NB4 (cell line): ENCODE measurements at regions not wholly inside any gene's neighbourhood (a gene's known extent, or its start where the extent isn't known, plus 50 kb on each side); places are given as distances from the start of the nearest gene placed in this dataset.

Experiments used
- DNase-seq: peaks from one replicate; pipeline ENCODE4 v3.0.0; 2010; ENCODE audit warnings: low read depth
- H3K4me3 ChIP-seq: one replicate; pipeline ENCODE4 v1.5.1; 2011; ENCODE audit warnings: mild to moderate bottlenecking, low read depth, low read length, moderate library complexity
- CTCF ChIP-seq: IDR thresholded peaks from one replicate; pipeline ENCODE4 v1.5.1; 2012; ENCODE audit warnings: low read depth, low read length
- MYC ChIP-seq: IDR thresholded peaks from 2 replicates; pipeline ENCODE4 v1.6.1; 2011; ENCODE audit warnings: low read depth, low read length
- POLR2A ChIP-seq: IDR thresholded peaks from 2 replicates; pipeline ENCODE4 v1.6.1; 2011; ENCODE audit warnings: mild to moderate bottlenecking; ENCODE audit not compliant: insufficient read length; ENCODE audit errors: extremely low read depth
- TF ChIP-seq, protein P1 (sequence below): IDR thresholded peaks from 2 replicates; pipeline ENCODE4 v1.6.1; 2011; ENCODE audit warnings: low read depth, low read length

DNA sequence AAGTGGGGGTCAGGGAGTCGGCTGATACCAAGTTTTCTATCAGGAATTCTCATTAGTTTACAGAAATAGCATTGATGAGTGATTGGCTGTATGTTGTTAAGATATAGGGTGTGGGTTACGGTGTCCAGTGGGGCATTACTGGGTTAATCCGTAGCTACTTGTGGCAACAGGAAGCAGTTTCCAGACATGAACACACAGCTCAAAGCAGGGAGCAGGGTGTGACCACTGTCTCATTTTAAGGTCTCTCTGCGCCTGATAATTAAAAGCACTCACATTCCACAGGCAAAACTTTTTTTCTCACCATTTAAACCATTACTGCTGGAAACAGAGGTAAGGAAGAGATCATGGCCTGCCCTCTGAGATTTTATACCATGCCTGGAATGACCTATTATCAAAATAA, 114.9 kb downstream of the SIK1 start:
- TF ChIP-seq, protein P1, sequence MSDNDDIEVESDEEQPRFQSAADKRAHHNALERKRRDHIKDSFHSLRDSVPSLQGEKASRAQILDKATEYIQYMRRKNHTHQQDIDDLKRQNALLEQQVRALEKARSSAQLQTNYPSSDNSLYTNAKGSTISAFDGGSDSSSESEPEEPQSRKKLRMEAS = no peak
- no peak for TF ChIP-seq POLR2A
- no peak for TF ChIP-seq MYC
- TF ChIP-seq CTCF = no peak
- H3K4me3 ChIP-seq = no peak overlapping the region
- no peak for DNase-seq

DNA sequence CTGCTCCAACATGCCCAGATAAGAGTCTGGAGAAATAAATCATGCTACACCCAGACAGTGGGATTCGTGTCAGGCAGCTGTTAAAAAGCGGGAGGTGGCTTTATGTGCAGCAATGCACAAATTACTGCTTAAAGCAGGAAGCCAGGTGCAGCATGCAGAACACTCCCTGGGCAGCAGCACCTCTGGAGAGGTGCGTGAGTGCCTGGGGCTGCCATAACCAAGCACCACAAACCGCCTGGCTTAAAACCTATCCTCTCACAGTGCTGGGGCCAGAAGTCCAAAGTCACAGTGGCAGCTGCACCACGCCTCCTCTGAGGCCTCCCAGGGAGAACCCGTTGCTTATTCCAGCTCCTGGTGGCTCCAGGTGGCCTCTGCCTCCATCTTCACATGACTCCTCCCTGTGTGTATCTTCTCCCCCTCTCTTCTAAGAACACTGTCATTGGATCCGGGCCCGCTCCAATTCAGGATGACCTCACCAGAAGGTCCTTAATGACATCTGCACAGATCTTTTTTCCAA, 115.6 kb downstream of the SIK1 start:
- H3K4me3 ChIP-seq = no peak overlapping the region
- TF ChIP-seq, protein P1 = no peak
- no peak for TF ChIP-seq POLR2A
- no peak for TF ChIP-seq MYC
- no peak for TF ChIP-seq CTCF
- DNase-seq = no peak

- H3K4me3 ChIP-seq = no peak overlapping the region
- no peak for DNase-seq
- no peak for TF ChIP-seq POLR2A
- no peak for TF ChIP-seq CTCF
- TF ChIP-seq, protein P1 = no peak
- no peak for TF ChIP-seq MYC
These were observed 118.1 kb downstream of the SIK1 start for GRCh38 chr21:43308815-43309283.

- TF ChIP-seq CTCF = no peak
- TF ChIP-seq POLR2A = no peak
- DNase-seq = no peak
These were observed 118.7 kb downstream of the SIK1 start for GRCh38 chr21:43308101-43308814.

DNA sequence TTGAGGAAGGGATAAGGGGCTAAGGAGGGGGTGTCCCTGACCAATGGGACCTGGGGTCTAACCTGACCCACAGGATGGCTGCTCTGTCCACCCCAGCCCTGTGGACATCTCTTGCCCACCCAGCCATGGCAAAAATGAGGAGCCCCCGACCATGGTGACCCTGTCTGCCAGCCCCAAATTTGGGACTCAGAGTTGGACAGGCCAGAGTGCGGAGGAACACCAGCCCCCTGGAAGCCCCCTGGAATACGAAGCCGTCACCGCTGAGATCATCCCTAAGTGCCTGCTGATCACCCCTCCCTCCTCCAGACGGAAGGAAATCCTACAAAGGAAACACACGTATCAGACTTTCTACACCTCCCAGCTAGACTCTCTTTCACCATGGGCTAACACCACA, 119.3 kb downstream of the SIK1 start:
- no peak for TF ChIP-seq POLR2A
- no peak for TF ChIP-seq CTCF
- TF ChIP-seq, protein P1 = no peak
- no peak for TF ChIP-seq MYC
- no peak overlapping the region for H3K4me3 ChIP-seq
- no peak for DNase-seq

More at GRCh38 chr21:43308101-43308814, 118.7 kb downstream of the SIK1 start:
- no peak overlapping the region for H3K4me3 ChIP-seq
